ENCODE measurements at regions not wholly inside any gene's neighbourhood (a gene's known extent, or its start where the extent isn't known, plus 50 kb on each side); places are given as distances from the start of the nearest gene placed in this dataset.

GRCh38 chr1:227372726-227373130, 54.4 kb upstream of the CDC42BPA start:
- no peak for TF ChIP-seq POLR2AphosphoS5 (IDR thresholded peaks at IDR 0.05)
- TF ChIP-seq SMC3 (conservative IDR thresholded peaks at IDR 0.05; ENCODE audit: poor library complexity), result no peak
- no peak for TF ChIP-seq CTCF (IDR thresholded peaks at IDR 0.05; ENCODE audit: poor library complexity, severe bottlenecking)
- TF ChIP-seq TAF1 (IDR thresholded peaks at IDR 0.05; ENCODE audit: low read depth), result no peak
- no peak for TF ChIP-seq RAD21 (conservative IDR thresholded peaks at IDR 0.05)
- TF ChIP-seq EP300 (conservative IDR thresholded peaks at IDR 0.05; ENCODE audit: poor library complexity, severe bottlenecking), result no peak
- TF ChIP-seq EZH2 (IDR thresholded peaks at IDR 0.05; ENCODE audit: borderline replicate concordance, insufficient read depth, low read length, poor library complexity, severe bottlenecking), result no peak
- no peak for TF ChIP-seq REST (IDR thresholded peaks at IDR 0.05; ENCODE audit: borderline replicate concordance)
- no peak for TF ChIP-seq MXI1 (conservative IDR thresholded peaks at IDR 0.05; ENCODE audit: poor library complexity, severe bottlenecking)

Data from neural cell (in vitro differentiated cells).